GM19025 (cell line): ENCODE measurements at regions not wholly inside any gene's neighbourhood (a gene's known extent, or its start where the extent isn't known, plus 50 kb on each side); places are given as distances from the start of the nearest gene placed in this dataset.

Experiments used
- ATAC-seq: cut with Tn5 transposase; IDR thresholded peaks from one replicate; pipeline ENCODE4 v1.9.1; 2021; ENCODE audit warnings: mild to moderate bottlenecking, low read depth, moderate library complexity; ENCODE audit not compliant: unreplicated experiment

DNA sequence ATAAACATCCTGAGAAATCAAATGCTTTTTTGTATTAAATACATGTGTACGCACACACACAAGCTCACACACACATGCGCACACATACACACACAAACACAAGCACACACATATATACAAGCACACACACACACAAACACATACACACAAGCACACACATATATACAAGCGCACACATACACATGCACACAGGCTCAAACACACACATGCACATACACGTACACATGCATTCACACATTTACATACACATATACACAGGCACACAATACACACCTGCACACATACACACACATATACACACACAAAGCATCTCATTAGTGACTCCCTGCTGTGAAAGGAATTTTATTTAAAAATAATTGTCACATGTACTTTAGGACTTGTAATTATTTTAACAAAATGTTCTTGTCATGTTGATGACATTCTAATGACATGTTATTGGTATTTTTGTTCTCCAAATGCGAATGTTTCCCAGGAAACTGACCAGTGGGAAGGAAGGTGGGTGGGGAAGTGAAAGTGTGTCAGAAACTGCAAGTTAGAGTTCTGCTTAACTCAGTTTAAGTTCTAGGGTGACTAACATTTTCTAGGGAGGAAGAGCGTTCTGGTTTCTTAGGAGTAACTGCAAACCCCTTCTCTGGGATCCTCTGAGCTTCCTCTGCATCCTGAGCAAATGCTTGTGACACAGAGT lies 113.9 kb upstream of the ZNF217 start:
- ATAC-seq: no peak

GRCh38 chr20:53706466-53707370 lies 113.1 kb upstream of the ZNF217 start:
- ATAC-seq: no peak

DNA sequence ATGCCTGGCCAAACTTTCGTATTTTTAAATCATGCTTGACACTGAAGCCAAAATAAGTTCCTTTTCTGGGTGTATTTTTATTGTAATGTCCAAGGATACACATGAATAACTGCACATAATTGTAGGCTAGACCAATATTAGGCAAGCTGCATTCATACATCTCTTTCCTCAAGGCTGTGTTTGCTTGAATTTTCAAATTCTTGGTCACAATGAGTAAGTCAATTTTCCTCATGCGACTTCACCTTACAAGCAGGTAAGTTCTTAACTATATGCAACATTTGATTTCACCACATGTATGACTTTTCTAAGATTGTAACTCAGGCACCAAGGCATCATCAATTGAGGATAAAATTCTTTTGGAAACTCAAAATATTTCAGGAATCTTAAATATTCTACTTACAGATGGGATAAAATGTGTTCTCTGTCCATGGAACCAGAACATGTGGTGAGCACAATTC lies 112.4 kb upstream of the ZNF217 start:
- no peak for ATAC-seq

DNA sequence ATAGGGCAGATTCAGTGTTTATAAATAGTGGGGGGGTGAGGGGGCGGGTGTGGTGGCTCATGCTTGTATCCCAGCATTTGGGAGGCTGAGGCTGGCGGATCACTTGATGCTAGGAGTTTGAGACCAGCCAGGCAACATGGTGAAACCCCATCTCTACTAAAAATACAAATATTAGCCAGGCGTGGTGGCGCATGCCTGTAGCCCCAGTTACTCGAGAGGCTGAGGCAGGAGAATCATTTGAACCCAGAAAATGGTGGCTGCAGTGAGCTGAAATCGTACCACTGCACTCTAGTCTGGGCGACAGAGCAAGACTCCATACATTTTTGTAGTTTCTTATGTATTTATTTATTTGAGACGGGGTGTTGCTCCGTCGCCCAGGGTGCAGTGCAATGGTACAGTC lies 109.0 kb upstream of the ZNF217 start:
- no peak for ATAC-seq

DNA sequence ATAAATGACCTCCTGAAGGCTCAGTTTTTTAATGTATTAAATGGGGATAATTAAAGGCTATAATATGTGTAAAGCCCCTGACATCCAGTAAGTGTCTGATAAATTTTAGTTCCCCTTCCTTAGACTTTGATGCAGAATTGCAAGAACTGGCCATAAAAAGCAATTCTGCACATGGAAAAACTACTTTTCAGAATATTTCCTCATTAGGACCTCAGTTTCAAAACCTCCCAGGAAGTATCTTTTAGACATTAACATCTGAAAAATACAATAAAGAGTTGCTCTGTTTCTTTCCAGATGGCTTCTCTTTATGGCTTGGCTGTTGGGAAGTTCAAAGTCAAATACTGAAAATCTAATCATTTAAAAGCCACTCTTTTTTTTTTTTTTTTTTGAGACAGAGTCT lies 106.3 kb upstream of the ZNF217 start:
- no peak for ATAC-seq

DNA sequence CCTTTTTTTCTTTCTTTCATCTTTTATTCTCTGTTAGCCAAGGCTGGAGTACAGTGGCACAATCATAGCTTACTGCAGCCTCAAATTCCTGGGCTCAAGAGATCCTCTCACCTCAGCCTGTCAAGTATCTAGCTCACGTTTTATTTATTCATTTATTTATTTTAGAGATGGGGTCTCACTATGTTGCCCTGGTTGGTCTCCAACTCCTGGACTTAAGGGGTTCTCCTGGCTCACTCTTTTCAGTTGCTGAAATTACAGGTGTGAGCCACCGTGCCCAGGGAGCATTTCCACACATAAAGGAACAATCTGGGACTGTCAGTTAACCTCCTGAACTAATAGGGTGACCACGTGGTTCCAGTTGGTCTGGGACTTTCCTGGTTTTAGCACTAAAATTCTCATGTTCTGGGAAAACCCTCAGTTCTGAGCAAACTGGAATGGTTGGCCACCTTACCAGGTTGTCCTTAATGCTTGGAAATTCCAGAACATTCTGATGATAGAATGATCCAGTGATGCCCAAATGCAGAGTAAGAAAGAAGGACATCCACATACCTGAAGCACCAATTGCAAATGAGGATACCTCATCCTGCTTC lies 105.5 kb upstream of the ZNF217 start:
- no peak for ATAC-seq

DNA sequence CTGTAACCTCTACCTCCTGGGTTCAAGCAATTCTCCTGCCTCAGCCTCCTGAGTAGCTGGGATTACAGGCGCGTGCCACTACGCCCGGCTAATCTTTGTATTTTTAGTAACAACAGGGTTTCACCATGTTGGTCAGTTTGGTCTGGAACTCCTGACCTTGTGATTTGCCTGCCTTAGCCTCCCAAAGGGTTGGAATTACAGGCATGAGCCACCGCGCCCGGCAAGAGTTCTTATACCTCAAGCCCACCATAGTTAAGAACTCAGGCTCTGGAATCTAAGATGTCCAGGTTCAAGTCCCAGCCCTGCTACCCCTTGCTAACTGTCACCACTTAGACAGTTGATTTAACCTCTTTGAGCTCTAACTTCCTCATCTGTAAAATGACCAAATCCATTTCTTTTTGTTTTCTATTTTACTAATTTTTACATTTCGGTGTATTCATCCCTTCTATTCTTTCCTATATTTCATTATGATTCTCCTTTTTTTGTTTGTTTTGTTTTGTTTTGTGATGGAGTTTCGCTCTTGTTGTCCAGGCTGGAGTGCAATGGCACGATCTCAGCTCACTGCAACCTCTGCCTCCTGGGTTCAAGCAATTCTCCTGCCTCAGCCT lies 104.8 kb upstream of the ZNF217 start:
- no peak for ATAC-seq

DNA sequence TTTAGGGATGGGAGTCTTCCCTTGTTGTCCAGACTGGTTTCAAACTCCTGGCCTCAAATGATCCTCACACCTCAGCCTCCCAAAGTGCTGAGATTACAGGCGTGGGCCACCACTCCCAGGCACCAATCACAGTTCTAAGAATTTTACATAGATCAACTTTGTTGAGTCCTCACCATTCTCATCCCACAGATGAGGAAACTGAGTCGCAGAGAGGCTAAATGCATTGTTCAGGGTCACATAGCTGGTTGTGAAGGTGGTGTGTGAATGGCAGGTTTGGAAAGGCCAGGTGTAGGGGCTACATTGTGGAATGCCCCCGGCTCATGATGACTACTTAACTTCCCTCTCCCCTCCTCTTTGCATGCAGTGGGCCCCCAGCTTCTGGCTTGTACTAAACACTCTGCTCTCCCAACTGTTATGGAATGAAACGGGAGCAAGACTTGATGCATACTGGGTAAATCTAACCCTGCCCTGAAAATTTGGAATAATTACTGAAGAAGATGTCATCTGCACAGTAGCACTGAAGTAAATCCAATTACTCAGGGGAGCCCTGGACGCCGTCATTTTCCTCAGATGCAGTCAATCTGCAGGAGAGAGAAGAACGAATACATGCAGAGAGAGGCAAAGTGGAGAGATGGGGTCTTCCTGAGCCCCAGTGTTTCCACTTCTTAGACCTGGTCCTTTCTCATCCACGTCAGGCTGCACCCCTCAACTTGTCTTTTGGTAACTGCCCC lies 102.3 kb upstream of the ZNF217 start:
- ATAC-seq: no peak

DNA sequence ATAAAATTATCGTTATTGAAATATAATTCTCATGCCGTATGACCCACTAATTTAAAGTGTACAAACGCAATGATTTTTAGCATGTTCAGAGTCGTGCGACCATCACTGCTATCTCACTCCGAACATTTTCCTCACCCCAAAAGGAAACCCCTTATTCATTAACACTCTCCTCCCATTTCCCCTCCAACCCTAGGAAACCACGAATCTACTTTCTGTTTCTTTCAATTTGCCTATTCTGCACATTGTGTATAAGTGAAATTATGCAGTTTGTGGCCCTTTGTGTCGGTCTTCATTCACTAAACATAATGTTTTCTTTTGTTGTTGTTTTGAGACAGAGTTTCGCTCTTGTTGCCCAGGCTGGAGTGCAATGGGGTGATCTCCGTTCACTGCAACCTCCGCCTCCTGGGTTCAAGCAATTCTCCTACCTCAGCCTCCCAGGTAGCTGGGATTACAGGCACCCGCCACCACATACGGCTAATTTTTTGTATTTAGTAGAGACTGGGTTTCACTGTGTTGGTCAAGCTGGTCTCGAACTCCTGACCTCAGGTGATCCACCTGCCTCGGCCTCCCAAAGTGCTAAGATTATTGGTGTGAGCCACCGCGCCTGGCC lies 99.7 kb upstream of the ZNF217 start:
- no peak for ATAC-seq

DNA sequence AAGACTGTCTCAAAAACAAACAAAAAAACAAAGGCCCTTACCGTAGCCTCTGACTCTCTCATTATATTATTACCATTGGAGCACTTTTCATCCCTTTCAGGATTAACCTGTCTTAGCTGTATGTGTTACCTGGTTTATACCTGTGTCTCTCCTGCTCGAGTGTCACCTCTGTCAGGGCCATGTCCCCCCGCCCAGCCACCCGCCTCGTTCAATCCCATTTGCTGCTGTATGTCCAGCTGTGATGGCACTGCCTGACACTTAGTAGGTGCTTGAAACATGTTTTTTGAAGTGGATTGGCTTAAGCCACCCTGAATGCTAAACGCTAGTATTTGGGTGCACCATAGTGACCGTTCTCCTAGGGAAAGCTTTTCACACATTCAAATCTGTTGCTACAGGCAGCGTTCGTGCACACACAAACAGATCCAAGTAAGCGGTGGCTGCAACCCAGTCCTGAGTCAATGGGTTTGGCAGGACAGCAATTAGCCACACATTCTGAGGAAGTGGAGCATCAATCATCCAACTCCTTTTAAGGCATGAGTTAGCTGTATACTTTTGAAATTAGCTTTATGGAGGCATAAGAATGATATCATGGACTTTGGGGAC lies 98.9 kb upstream of the ZNF217 start:
- ATAC-seq: no peak

GRCh38 chr20:53691811-53692192 lies 98.2 kb upstream of the ZNF217 start:
- ATAC-seq: no peak

DNA sequence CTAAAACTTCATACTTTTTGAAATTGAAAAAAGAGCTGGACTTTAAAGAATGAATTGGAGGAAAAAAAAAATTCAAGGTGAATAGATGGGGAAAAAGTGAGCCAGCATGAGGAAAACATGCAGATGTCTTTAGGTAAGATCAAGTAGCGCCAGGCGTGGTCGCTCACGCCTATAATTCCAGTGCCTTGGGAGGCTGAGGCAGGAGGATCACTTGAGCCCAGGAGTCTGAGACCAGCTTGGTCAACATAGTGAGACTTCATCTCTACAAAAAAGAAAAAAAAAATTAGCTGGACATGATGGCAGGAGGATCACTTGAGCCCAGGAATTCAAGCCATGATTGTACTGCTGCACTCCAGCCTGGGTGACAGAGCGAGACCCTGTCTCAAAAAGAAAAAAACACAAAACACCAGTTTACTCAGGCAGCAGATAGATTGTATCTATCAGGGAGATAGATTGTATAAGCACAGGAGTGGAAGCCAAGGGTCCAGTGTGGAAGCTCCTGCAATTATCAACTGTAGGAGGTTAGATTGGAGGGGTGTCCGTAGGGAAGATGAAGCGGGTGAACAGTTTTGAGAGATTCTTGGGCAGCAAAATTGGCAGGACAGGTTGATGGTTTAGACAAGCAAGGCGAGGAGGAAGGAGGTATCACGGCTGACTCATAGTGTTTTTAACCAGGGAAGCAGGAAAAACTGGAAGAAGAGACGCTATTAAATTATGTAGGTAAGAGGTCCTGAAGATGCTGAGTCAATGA lies 97.6 kb upstream of the ZNF217 start:
- ATAC-seq: no peak

- no peak for ATAC-seq
Measured at GRCh38 chr20:53688085-53688484, 94.4 kb upstream of the ZNF217 start.

DNA sequence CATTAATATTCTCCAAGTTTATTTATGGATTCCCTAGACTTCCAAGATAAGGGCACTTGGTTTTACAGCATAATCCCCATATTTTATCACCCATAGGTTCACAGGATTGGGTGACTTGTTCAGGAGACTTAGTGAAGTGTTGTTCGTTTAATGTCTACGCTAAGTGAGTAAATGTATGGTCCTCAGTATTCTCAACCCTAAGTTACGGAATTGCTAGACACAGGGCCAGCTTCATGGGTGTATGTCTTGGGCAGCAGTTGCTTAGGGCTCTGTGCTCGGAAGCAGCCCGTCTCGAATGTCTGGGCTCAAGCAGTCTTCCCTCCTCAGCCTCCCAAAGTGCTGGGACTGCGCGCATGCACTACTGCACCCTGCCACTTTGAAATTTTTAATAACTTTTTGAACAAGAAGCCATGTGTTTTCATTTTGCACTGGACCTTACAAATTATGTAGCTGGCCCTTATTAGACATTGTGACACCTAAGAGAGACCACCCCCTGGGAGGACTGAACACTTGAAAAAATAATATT lies 91.5 kb upstream of the ZNF217 start:
- no peak for ATAC-seq

GRCh38 chr20:53683506-53683905 lies 89.9 kb upstream of the ZNF217 start:
- no peak for ATAC-seq

GRCh38 chr20:53681352-53682212 lies 87.9 kb upstream of the ZNF217 start:
- ATAC-seq: no peak

GRCh38 chr20:53679597-53680309 lies 86.1 kb upstream of the ZNF217 start:
- no peak for ATAC-seq
